Neural crest cell (in vitro differentiated cells): ENCODE measurements at regions not wholly inside any gene's neighbourhood (a gene's known extent, or its start where the extent isn't known, plus 50 kb on each side); places are given as distances from the start of the nearest gene placed in this dataset.
"Not testable (repeated sequence)": the region's sequence is repeated elsewhere in the genome, so short reads cannot be mapped to it uniquely, and the experiment has no call there.

ENCODE experiments used
- DNase-seq: peaks from one replicate; pipeline ENCODE4 v3.0.0; 2021; ENCODE audit warnings: low read depth, mixed read lengths, low spot score
- H3K27ac Mint-ChIP-seq: one replicate; pipeline ENCODE4 v1.8.0; 2021; ENCODE audit warnings: mild to moderate bottlenecking, mixed read lengths; ENCODE audit not compliant: unreplicated experiment
- H3K27me3 Mint-ChIP-seq: 2 replicates; pipeline ENCODE4 v1.8.0; 2021; ENCODE audit warnings: low read depth, mild to moderate bottlenecking, mixed read lengths
- H3K36me3 Mint-ChIP-seq: 2 replicates; pipeline ENCODE4 v1.8.0; 2021; ENCODE audit warnings: low read depth, mild to moderate bottlenecking, mixed read lengths
- H3K4me1 Mint-ChIP-seq: 2 replicates; pipeline ENCODE4 v1.8.0; 2021; ENCODE audit warnings: mixed read lengths
- H3K4me3 Mint-ChIP-seq: one replicate; pipeline ENCODE4 v1.8.0; 2021; ENCODE audit warnings: mild to moderate bottlenecking, mixed read lengths
- H3K9me3 Mint-ChIP-seq: 2 replicates; pipeline ENCODE4 v1.8.0; 2021; ENCODE audit warnings: mixed read lengths
- CTCF ChIP-seq: fragments of 200-600 bp; sonication (generic); conservative IDR thresholded peaks from 2 replicates; pipeline ENCODE4 v1.5.0; 2021; ENCODE audit warnings: antibody characterized with exemption, mild to moderate bottlenecking

GRCh38 chrX:96591421-96591820, 93.2 kb upstream of the DIAPH2 start:
- no peak for DNase-seq
- Mint-ChIP-seq H3K9me3 (peaks cover 3% of the 10 kb centered on the region), H3K27me3 (no peaks in the 10 kb centered on the region), H3K27ac (no peak overlapping the region), H3K4me1 (no peaks in the 10 kb centered on the region), H3K4me3 (no peak overlapping the region), H3K36me3 (no peaks in the 10 kb centered on the region)
- TF ChIP-seq CTCF, result no peak

GRCh38 chrX:96597847-96598246, 86.8 kb upstream of the DIAPH2 start:
- H3K9me3 Mint-ChIP-seq, H3K36me3 Mint-ChIP-seq, H3K27me3 Mint-ChIP-seq, DNase-seq, H3K4me1 Mint-ChIP-seq, H3K4me3 Mint-ChIP-seq, H3K27ac Mint-ChIP-seq: not testable (repeated sequence)

- Mint-ChIP-seq H3K9me3 (no peaks in the 10 kb centered on the region), H3K27ac (no peak overlapping the region), H3K4me3 (no peak overlapping the region), H3K27me3 (no peaks in the 10 kb centered on the region), H3K36me3 (no peaks in the 10 kb centered on the region), H3K4me1 (no peaks in the 10 kb centered on the region)
- no peak for TF ChIP-seq CTCF
- DNase-seq, result no peak
Observed at GRCh38 chrX:96611619-96612362, 72.9 kb upstream of the DIAPH2 start.

- no peak for TF ChIP-seq CTCF
- H3K27me3 Mint-ChIP-seq, result no peaks in the 10 kb centered on the region
- no peak overlapping the region for H3K27ac Mint-ChIP-seq
Observed at GRCh38 chrX:96615448-96615847, 69.2 kb upstream of the DIAPH2 start.

GRCh38 chrX:96619588-96619987, 65.1 kb upstream of the DIAPH2 start:
- no peaks in the 10 kb centered on the region for H3K27me3 Mint-ChIP-seq
- no peaks in the 10 kb centered on the region for H3K9me3 Mint-ChIP-seq
- no peak for DNase-seq
- no peaks in the 10 kb centered on the region for H3K36me3 Mint-ChIP-seq
- no peaks in the 10 kb centered on the region for H3K4me1 Mint-ChIP-seq
- H3K4me3 Mint-ChIP-seq, result no peak overlapping the region
- TF ChIP-seq CTCF, result no peak
- H3K27ac Mint-ChIP-seq, result no peak overlapping the region

More at GRCh38 chrX:96615448-96615847, 69.2 kb upstream of the DIAPH2 start:
- Mint-ChIP-seq H3K4me1 (no peaks in the 10 kb centered on the region), H3K4me3 (no peak overlapping the region), H3K9me3 (no peaks in the 10 kb centered on the region), H3K36me3 (no peaks in the 10 kb centered on the region)
- DNase-seq, result no peak

GRCh38 chrX:96621811-96622210, 62.8 kb upstream of the DIAPH2 start:
- TF ChIP-seq CTCF, result no peak
- Mint-ChIP-seq H3K9me3 (no peaks in the 10 kb centered on the region), H3K27me3 (no peaks in the 10 kb centered on the region), H3K27ac (no peak overlapping the region), H3K36me3 (no peaks in the 10 kb centered on the region), H3K4me3 (no peak overlapping the region), H3K4me1 (no peaks in the 10 kb centered on the region)
- no peak for DNase-seq
